ENCODE measurements at regions not wholly inside any gene's neighbourhood (a gene's known extent, or its start where the extent isn't known, plus 50 kb on each side); places are given as distances from the start of the nearest gene placed in this dataset.
"Not testable (repeated sequence)": the region's sequence is repeated elsewhere in the genome, so short reads cannot be mapped to it uniquely, and the experiment has no call there.

- TF ChIP-seq, protein P1, sequence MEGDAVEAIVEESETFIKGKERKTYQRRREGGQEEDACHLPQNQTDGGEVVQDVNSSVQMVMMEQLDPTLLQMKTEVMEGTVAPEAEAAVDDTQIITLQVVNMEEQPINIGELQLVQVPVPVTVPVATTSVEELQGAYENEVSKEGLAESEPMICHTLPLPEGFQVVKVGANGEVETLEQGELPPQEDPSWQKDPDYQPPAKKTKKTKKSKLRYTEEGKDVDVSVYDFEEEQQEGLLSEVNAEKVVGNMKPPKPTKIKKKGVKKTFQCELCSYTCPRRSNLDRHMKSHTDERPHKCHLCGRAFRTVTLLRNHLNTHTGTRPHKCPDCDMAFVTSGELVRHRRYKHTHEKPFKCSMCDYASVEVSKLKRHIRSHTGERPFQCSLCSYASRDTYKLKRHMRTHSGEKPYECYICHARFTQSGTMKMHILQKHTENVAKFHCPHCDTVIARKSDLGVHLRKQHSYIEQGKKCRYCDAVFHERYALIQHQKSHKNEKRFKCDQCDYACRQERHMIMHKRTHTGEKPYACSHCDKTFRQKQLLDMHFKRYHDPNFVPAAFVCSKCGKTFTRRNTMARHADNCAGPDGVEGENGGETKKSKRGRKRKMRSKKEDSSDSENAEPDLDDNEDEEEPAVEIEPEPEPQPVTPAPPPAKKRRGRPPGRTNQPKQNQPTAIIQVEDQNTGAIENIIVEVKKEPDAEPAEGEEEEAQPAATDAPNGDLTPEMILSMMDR (IDR thresholded peaks at IDR 0.05; ENCODE audit: control insufficient read depth, extremely low read depth, insufficient read depth) = no peak
- DNase-seq (ENCODE audit: low read depth) = no peak
- H3K4me3 ChIP-seq (ENCODE audit: low read depth, low read length) = no peak overlapping the region
These were observed 124.4 kb upstream of the PTBP2 start for GRCh38 chr1:96597218-96597617.

GRCh38 chr1:96598416-96599168 is 123.0 kb upstream of the PTBP2 start:
- H3K4me3 ChIP-seq (ENCODE audit: low read depth, low read length) = no peak overlapping the region
- no peak for DNase-seq (ENCODE audit: low read depth)
- TF ChIP-seq, protein P1 (IDR thresholded peaks at IDR 0.05; ENCODE audit: control insufficient read depth, extremely low read depth, insufficient read depth) = no peak

DNA sequence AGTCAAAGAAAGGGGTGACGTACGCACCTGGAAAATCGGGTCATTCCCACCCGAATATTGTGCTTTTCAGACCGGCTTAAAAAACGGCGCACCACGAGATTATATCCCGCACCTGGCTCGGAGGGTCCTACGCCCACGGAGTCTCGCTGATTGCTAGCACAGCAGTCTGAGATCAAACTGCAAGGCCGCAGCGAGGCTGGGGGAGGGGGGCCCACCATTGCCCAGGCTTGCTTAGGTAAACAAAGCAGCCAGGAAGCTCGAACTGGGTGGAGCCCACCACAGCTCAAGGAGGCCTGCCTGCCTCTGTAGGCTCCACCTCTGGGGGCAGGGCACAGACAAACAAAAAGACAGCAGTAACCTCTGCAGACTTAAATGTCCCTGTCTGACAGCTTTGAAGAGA is 117.0 kb upstream of the PTBP2 start:
- DNase-seq (ENCODE audit: low read depth); H3K4me3 ChIP-seq (ENCODE audit: low read depth, low read length): not testable (repeated sequence)

GRCh38 chr1:96617375-96617774 is 104.2 kb upstream of the PTBP2 start:
- not testable (repeated sequence) for DNase-seq (ENCODE audit: low read depth)

DNA sequence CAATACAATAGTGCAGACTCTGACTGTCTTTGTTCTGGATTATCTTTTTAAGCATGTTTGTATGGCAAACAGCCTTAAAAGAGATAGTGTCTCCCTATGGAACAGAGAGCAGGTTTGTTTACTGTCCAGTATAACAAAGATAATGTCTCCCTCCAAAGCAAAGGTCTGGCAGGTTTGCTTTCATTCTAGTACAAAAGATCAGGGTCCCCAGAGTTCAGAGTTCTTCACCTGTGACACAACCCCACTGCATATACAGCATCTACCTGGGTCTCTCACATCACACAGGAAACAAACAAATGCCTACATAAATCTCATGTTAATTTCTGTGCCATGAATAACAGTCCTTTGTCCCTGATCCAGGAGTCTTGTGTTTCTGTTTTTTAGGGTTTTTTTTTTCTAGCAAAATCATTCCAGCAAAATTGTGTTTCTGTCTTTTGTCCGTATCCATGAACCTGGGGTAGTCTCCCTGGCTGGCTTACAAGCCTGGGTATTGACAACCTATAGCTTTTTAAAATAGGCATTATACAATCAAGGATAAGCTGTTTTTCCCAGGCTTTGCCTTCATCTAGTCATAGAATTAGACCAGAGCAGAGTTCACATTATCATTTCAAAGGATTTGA is 89.4 kb upstream of the PTBP2 start:
- peak; percentile 18 for DNase-seq (ENCODE audit: low read depth)
- TF ChIP-seq, protein P1 (IDR thresholded peaks at IDR 0.05; ENCODE audit: control insufficient read depth, extremely low read depth, insufficient read depth) = no peak
- H3K4me3 ChIP-seq (ENCODE audit: low read depth, low read length) = no peak overlapping the region

More at GRCh38 chr1:96617375-96617774, 104.2 kb upstream of the PTBP2 start:
- not testable (repeated sequence) for H3K4me3 ChIP-seq (ENCODE audit: low read depth, low read length)

DNA sequence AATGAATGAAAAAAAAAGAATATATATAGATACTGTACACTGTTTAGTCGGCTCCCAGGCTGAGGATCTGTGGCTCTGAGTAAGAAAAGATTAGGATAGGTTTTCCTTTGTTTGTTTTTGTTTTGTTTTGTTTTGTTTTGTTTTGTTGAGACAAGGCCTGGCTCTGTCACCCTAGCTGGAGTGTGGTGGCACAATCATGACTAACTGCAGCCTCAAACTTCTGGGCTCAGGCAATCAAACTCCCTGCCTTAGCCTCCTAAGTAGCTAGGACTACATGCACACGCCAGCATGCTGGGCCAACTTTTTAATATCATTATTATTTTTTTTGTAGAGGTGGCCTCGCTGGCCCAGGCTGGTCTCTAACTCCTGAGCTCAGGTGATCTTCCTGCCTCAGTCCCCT is 87.9 kb upstream of the PTBP2 start:
- no peak overlapping the region for H3K4me3 ChIP-seq (ENCODE audit: low read depth, low read length)
- no peak for DNase-seq (ENCODE audit: low read depth)
- TF ChIP-seq, protein P1 (IDR thresholded peaks at IDR 0.05; ENCODE audit: control insufficient read depth, extremely low read depth, insufficient read depth) = no peak

GRCh38 chr1:96634883-96635282 is 86.7 kb upstream of the PTBP2 start:
- TF ChIP-seq, protein P1 (IDR thresholded peaks at IDR 0.05; ENCODE audit: control insufficient read depth, extremely low read depth, insufficient read depth) = no peak
- DNase-seq (ENCODE audit: low read depth) = no peak
- no peak overlapping the region for H3K4me3 ChIP-seq (ENCODE audit: low read depth, low read length)

GRCh38 chr1:96641282-96641681 is 80.3 kb upstream of the PTBP2 start:
- H3K4me3 ChIP-seq (ENCODE audit: low read depth, low read length) = no peak overlapping the region
- TF ChIP-seq, protein P1 (IDR thresholded peaks at IDR 0.05; ENCODE audit: control insufficient read depth, extremely low read depth, insufficient read depth) = no peak
- no peak for DNase-seq (ENCODE audit: low read depth)
